Endothelial cell of umbilical vein (primary cell): ENCODE measurements at regions not wholly inside any gene's neighbourhood (a gene's known extent, or its start where the extent isn't known, plus 50 kb on each side); places are given as distances from the start of the nearest gene placed in this dataset.

Source experiments
- BruUV-seq: library from RNA; stranded (reverse); fragments of 400-500 nt; replicated peaks from 2 replicates; lab custom pipeline; 2021; lab: Mats Ljungman, UMichigan
- CTCF ChIA-PET: fragments of 300-600, 350-600 bp; sonication (Branson Sonifier 250); formaldehyde crosslinking; loops from one replicate; lab custom pipeline; 2021; ENCODE audit warnings: antibody characterized with exemption, inconsistent platforms; lab: Charles Lee
- POLR2A ChIA-PET: fragments of 300-600, 350-600 bp; sonication (Branson Sonifier 250); formaldehyde crosslinking; loops from one replicate; lab custom pipeline; 2021; ENCODE audit warnings: antibody characterized with exemption, inconsistent platforms; lab: Charles Lee
- DNase-seq: peaks from one replicate; pipeline ENCODE4 v3.0.0-alpha.2; 2011; ENCODE audit warnings: low read depth, low spot score
- FAIRE-seq: peaks from 2 replicates; lab custom pipeline; 2011; peaks lifted over from hg19 to GRCh38; lab: Jason Lieb, UNC
- H2AFZ ChIP-seq: 2 replicates; pipeline ENCODE4 v1.6.0; 2012; ENCODE audit warnings: low read depth, low read length, control low read depth, inconsistent platforms
- H3K27ac ChIP-seq: 2 replicates; pipeline ENCODE4 v1.5.1; 2011; ENCODE audit warnings: low read depth, mild to moderate bottlenecking, control low read depth, low read length, moderate library complexity; ENCODE audit not compliant: insufficient read depth
- H3K27me3 ChIP-seq, 2 experiments: 2 replicates each; pipeline versions ENCODE4 v1.6.0 to v1.6.1; 2011; ENCODE audit warnings: low read length in 2 of 2, mixed read lengths in 1 of 2; ENCODE audit not compliant: control insufficient read depth in 2 of 2, insufficient read depth in 2 of 2
- H3K36me3 ChIP-seq, 2 experiments: 2 replicates in 1 of 2; 3 replicates in 1 of 2; pipeline ENCODE4 v1.5.1; 2011; ENCODE audit warnings: low read length in 2 of 2, mild to moderate bottlenecking in 1 of 2, moderate library complexity in 1 of 2; ENCODE audit not compliant: control insufficient read depth in 2 of 2, insufficient read depth in 2 of 2; ENCODE audit errors: extremely low read depth in 1 of 2
- H3K4me1 ChIP-seq: 3 replicates; pipeline ENCODE4 v1.5.1; 2011; ENCODE audit warnings: mild to moderate bottlenecking, low read length; ENCODE audit not compliant: control insufficient read depth, insufficient read depth; ENCODE audit errors: extremely low read depth
- H3K4me2 ChIP-seq: 2 replicates; pipeline ENCODE4 v1.6.1; 2011; ENCODE audit warnings: low read length, control low read depth, mixed read lengths; ENCODE audit not compliant: insufficient read depth
- H3K4me3 ChIP-seq, 3 experiments: fragments of 200-600 bp in 1 of 3; sonication (generic), shearing (Covaris generic) in 1 of 3; replicated peaks in 1 of 3; 2 replicates each; pipeline ENCODE4 v1.5.1; 2011 to 2016; ENCODE audit warnings: control low read depth in 3 of 3, low read length in 3 of 3, mild to moderate bottlenecking in 2 of 3, inconsistent platforms in 1 of 3, low read depth in 1 of 3, moderate library complexity in 1 of 3; ENCODE audit not compliant: insufficient read depth in 1 of 3
- H3K79me2 ChIP-seq: 2 replicates; pipeline ENCODE4 v1.6.0; 2012; ENCODE audit warnings: low read length, inconsistent platforms; ENCODE audit not compliant: control insufficient read depth, insufficient read depth
- H3K9ac ChIP-seq: replicated peaks from 2 replicates; pipeline ENCODE3; 2011; ENCODE audit warnings: low read length, control low read depth; ENCODE audit not compliant: insufficient read depth; ENCODE audit errors: extremely low read depth
- H3K9me1 ChIP-seq: replicated peaks from 3 replicates; pipeline ENCODE4 v1.6.0; 2011; ENCODE audit warnings: mild to moderate bottlenecking, low read length; ENCODE audit not compliant: control insufficient read depth, insufficient read depth; ENCODE audit errors: extremely low read depth
- H3K9me3 ChIP-seq: replicated peaks from 2 replicates; pipeline ENCODE4 v1.5.1; 2012; ENCODE audit warnings: low read length, inconsistent platforms; ENCODE audit not compliant: control insufficient read depth, insufficient read depth
- H4K20me1 ChIP-seq: replicated peaks from 2 replicates; pipeline ENCODE3; 2011; ENCODE audit warnings: mild to moderate bottlenecking, low read length; ENCODE audit not compliant: control insufficient read depth, insufficient read depth; ENCODE audit errors: extremely low read depth
- FOS ChIP-seq: IDR thresholded peaks from 2 replicates; pipeline ENCODE4 v1.6.1; 2011; ENCODE audit warnings: mild to moderate bottlenecking, low read length, moderate library complexity, borderline replicate concordance; ENCODE audit not compliant: insufficient read depth
- JUN ChIP-seq: IDR thresholded peaks from 2 replicates; pipeline ENCODE4 v1.6.1; 2011; ENCODE audit warnings: borderline replicate concordance, low read depth; ENCODE audit not compliant: insufficient read length, insufficient read depth
- MAX ChIP-seq: IDR thresholded peaks from 2 replicates; pipeline ENCODE4 v1.6.1; 2011; ENCODE audit not compliant: insufficient read depth, insufficient read length
- MYC ChIP-seq: IDR thresholded peaks from one replicate; pipeline ENCODE4 v1.6.1; 2011; ENCODE audit warnings: mild to moderate bottlenecking, low read depth, low read length
- POLR2A ChIP-seq: IDR thresholded peaks from 2 replicates; pipeline ENCODE4 v1.6.1; 2012; ENCODE audit warnings: low read depth, mild to moderate bottlenecking, control low read depth, low read length
- POLR2AphosphoS5 ChIP-seq: IDR thresholded peaks from 2 replicates; pipeline ENCODE4 v1.6.1; 2012; ENCODE audit warnings: low read depth, mild to moderate bottlenecking, control low read depth, low read length, moderate library complexity; ENCODE audit not compliant: insufficient read depth
- dilution Hi-C: fragments of 300-500 bp; cut with MboI; formaldehyde crosslinking; loops from one replicate; pipeline ENCODE4 v1.15.0; 2019; ENCODE audit warnings: low sequenced_read_pairs; ENCODE audit not compliant: extremely low pct_ligation_motif_present
- intact Hi-C: fragments of 100-400 bp; cut with micrococcal nuclease; formaldehyde crosslinking; loops from one replicate; pipeline ENCODE4 v1.10.0; 2022
- TF ChIP-seq, protein P1 (sequence below), 2 donors: IDR thresholded peaks; 1 replicate in 1 of 2; 2 replicates in 1 of 2; pipeline ENCODE4 v1.5.1; 2011; ENCODE audit warnings: low read length in 2 of 2, mild to moderate bottlenecking in 2 of 2, moderate library complexity in 2 of 2, control low read depth in 1 of 2, inconsistent platforms in 1 of 2, low read depth in 1 of 2; ENCODE audit not compliant: insufficient read depth in 1 of 2; ENCODE audit errors: extremely low read depth in 1 of 2

DNA sequence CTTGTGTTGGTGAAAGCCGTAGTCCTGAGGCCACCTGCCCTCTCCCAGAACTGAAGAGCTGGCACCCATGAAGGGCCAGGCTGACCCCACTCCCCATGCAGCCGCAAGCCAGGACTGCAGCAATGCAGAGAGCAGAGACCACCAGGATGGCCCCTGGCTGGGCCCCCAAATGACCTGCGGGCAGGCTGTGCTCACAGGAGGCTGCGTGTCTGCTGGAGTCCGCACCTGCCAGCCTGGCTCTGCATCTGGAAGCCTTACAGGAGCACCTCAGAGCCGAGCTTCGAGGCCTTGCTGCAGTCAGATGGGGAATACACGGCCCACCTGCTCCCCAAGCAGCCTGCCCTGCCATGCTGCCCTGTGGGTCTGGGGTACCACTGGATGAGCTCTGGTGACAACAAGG lies 1336.8 kb downstream of the TBC1D22A start:
- ChIA-PET POLR2A (no interaction called here), CTCF (no interaction called here)
- H2AFZ ChIP-seq, result no peak overlapping the region
- H4K20me1 ChIP-seq, result no peaks in the 10 kb centered on the region
- DNase-seq (no peak), FAIRE-seq (no peak)
- no peaks in the 10 kb centered on the region for H3K79me2 ChIP-seq
- no peak overlapping the region for H3K4me2 ChIP-seq
- no TSS peak for BruUV-seq
- H3K4me1 ChIP-seq, result no peaks in the 10 kb centered on the region
- dilution Hi-C loops, result no loop called here
- peaks cover 3% of the 10 kb centered on the region for H3K9me3 ChIP-seq
- TF ChIP-seq MYC (no peak), FOS (no peak)
- H3K4me3 ChIP-seq, result no peak overlapping the region
- H3K27ac ChIP-seq, result no peak overlapping the region
- no peaks in the 10 kb centered on the region for H3K36me3 ChIP-seq
- intact Hi-C loops, result no loop called here
- H3K9ac ChIP-seq, result no peak overlapping the region
- no peaks in the 10 kb centered on the region for H3K9me1 ChIP-seq
- no peaks in the 10 kb centered on the region for H3K27me3 ChIP-seq

DNA sequence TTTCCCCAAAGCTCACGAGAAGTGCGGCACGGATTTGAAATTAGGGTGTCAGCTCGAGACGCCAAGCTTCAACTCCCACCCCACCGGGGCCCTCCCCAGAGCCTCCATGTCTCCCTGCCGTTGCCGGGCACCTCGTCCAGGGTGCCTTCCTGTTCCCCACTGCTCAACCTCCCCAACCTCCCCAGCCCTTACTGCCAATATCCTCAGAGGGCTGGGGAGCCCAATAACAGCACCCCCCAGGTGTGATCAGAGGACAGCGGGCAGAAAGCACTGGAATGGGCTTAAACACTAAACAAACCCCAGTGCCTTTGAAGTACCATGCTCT lies 1336.4 kb downstream of the TBC1D22A start:
- dilution Hi-C loops, result no loop called here
- Histone ChIP-seq H3K9me3 (peaks cover 2% of the 10 kb centered on the region), H3K4me3 (no peak overlapping the region), H3K9me1 (no peaks in the 10 kb centered on the region), H3K36me3 (no peaks in the 10 kb centered on the region), H3K27ac (no peak overlapping the region), H3K9ac (no peak overlapping the region), H3K4me1 (no peaks in the 10 kb centered on the region), H2AFZ (no peak overlapping the region), H3K4me2 (no peak overlapping the region), H4K20me1 (no peaks in the 10 kb centered on the region), H3K79me2 (no peaks in the 10 kb centered on the region), H3K27me3 (no peaks in the 10 kb centered on the region)
- POLR2A ChIA-PET, result no interaction called here
- BruUV-seq, result no TSS peak
- CTCF ChIA-PET, result no interaction called here
- TF ChIP-seq FOS (no peak), JUN (no peak), POLR2A (no peak), POLR2AphosphoS5 (no peak), MAX (no peak)
- TF ChIP-seq, protein P1, sequence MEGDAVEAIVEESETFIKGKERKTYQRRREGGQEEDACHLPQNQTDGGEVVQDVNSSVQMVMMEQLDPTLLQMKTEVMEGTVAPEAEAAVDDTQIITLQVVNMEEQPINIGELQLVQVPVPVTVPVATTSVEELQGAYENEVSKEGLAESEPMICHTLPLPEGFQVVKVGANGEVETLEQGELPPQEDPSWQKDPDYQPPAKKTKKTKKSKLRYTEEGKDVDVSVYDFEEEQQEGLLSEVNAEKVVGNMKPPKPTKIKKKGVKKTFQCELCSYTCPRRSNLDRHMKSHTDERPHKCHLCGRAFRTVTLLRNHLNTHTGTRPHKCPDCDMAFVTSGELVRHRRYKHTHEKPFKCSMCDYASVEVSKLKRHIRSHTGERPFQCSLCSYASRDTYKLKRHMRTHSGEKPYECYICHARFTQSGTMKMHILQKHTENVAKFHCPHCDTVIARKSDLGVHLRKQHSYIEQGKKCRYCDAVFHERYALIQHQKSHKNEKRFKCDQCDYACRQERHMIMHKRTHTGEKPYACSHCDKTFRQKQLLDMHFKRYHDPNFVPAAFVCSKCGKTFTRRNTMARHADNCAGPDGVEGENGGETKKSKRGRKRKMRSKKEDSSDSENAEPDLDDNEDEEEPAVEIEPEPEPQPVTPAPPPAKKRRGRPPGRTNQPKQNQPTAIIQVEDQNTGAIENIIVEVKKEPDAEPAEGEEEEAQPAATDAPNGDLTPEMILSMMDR (IDR thresholded peaks at IDR 0.05; ENCODE audit: extremely low read depth in 1 of 2, insufficient read depth in 1 of 2, low read depth in 1 of 2, low read length in 2 of 2), result no peak
- intact Hi-C loops, result no loop called here
- DNase-seq (no peak), FAIRE-seq (no peak)
